CD4-positive, CD25-positive, alpha-beta regulatory T cell (primary cell): ENCODE measurements at regions not wholly inside any gene's neighbourhood (a gene's known extent, or its start where the extent isn't known, plus 50 kb on each side); places are given as distances from the start of the nearest gene placed in this dataset.

Experiments
- ATAC-seq, 2 donors: fragments of 150-1000 bp; cut with Tn5 transposase; one replicate each; pipeline ENCODE4 v1.10.0; 2021; ENCODE audit warnings: low read depth in 2 of 2, moderate number of reproducible peaks in 2 of 2, moderate library complexity in 1 of 2
- DNase-seq, 3 donors: peaks; one replicate each; pipeline versions ENCODE4 v3.0.0 to v3.0.0-alpha.2; 2012 to 2022; ENCODE audit warnings: mixed read lengths in 1 of 3
- H3K27ac ChIP-seq: one replicate; pipeline ENCODE4 v1.7.0; 2013; ENCODE audit warnings: mild to moderate bottlenecking, low read length; ENCODE audit not compliant: insufficient read depth, poor library complexity, severe bottlenecking
- H3K27me3 ChIP-seq: one replicate; pipeline ENCODE4 v1.7.0; 2013; ENCODE audit warnings: low read length; ENCODE audit not compliant: control insufficient read depth, insufficient read depth
- H3K36me3 ChIP-seq: one replicate; pipeline ENCODE4 v1.7.0; 2013; ENCODE audit warnings: mild to moderate bottlenecking, low read length, moderate library complexity; ENCODE audit not compliant: control insufficient read depth, insufficient read depth
- H3K4me1 ChIP-seq: 2 replicates; pipeline ENCODE4 v1.7.0; 2013; ENCODE audit warnings: mild to moderate bottlenecking, low read length; ENCODE audit not compliant: insufficient read depth, control insufficient read depth, poor library complexity, severe bottlenecking
- H3K4me3 ChIP-seq: one replicate; pipeline ENCODE4 v1.7.0; 2013; ENCODE audit warnings: low read depth, mild to moderate bottlenecking, low read length, moderate library complexity
- H3K9me3 ChIP-seq, 2 experiments: 1 replicate in 1 of 2; 2 replicates in 1 of 2; pipeline ENCODE4 v1.7.0; 2013; ENCODE audit warnings: low read length in 2 of 2, mild to moderate bottlenecking in 1 of 2, moderate library complexity in 1 of 2; ENCODE audit not compliant: control insufficient read depth in 2 of 2
- H3K27ac Mint-ChIP-seq, 3 donors: one replicate each; pipeline ENCODE4 v1.8.0; 2020 to 2022; ENCODE audit warnings: mild to moderate bottlenecking in 3 of 3, mixed read lengths in 3 of 3, moderate library complexity in 2 of 3
- H3K27me3 Mint-ChIP-seq: one replicate; pipeline ENCODE4 v1.8.0; 2022; ENCODE audit warnings: mild to moderate bottlenecking, mixed read lengths
- H3K36me3 Mint-ChIP-seq: one replicate; pipeline ENCODE4 v1.8.0; 2020; ENCODE audit warnings: mixed read lengths
- H3K4me1 Mint-ChIP-seq, 4 donors: one replicate each; pipeline ENCODE4 v1.8.0; 2020 to 2022; ENCODE audit warnings: mixed read lengths in 4 of 4, mild to moderate bottlenecking in 1 of 4
- H3K4me3 Mint-ChIP-seq, 4 donors: one replicate each; pipeline ENCODE4 v1.8.0; 2020 to 2022; ENCODE audit warnings: mild to moderate bottlenecking in 4 of 4, mixed read lengths in 4 of 4, moderate library complexity in 3 of 4
- H3K9me3 Mint-ChIP-seq, 7 donors: one replicate each; pipeline ENCODE4 v1.8.0; 2020 to 2022; ENCODE audit warnings: mixed read lengths in 7 of 7, mild to moderate bottlenecking in 3 of 7, moderate library complexity in 2 of 7

- ATAC-seq (no peak), DNase-seq (no peak)
- Histone ChIP-seq H3K4me3 (no peak overlapping the region), H3K27me3 (no peaks in the 10 kb centered on the region), H3K36me3 (no peaks in the 10 kb centered on the region), H3K27ac (no peak overlapping the region), H3K4me1 (no peaks in the 10 kb centered on the region), H3K9me3 (no peaks in the 10 kb centered on the region)
- peaks cover 0 to 12% (median 3%) of the 10 kb centered on the region in 7 donors for H3K9me3 Mint-ChIP-seq
- H3K4me3 Mint-ChIP-seq: no peak overlapping the region
- no peaks in the 10 kb centered on the region for H3K4me1 Mint-ChIP-seq
- no peaks in the 10 kb centered on the region for H3K27me3 Mint-ChIP-seq
- H3K36me3 Mint-ChIP-seq: no peaks in the 10 kb centered on the region
- no peak overlapping the region for H3K27ac Mint-ChIP-seq
Measured at GRCh38 chr13:60758637-60759036, 361.6 kb downstream of the TDRD3 start.

GRCh38 chr13:60757501-60758215 is 360.6 kb downstream of the TDRD3 start:
- Histone ChIP-seq H3K9me3 (no peaks in the 10 kb centered on the region), H3K4me3 (no peak overlapping the region), H3K27me3 (no peaks in the 10 kb centered on the region), H3K27ac (no peak overlapping the region), H3K4me1 (no peaks in the 10 kb centered on the region), H3K36me3 (no peaks in the 10 kb centered on the region)
- Mint-ChIP-seq H3K9me3 (peaks cover 0 to 12% (median 2%) of the 10 kb centered on the region in 7 donors), H3K4me3 (no peak overlapping the region), H3K27me3 (no peaks in the 10 kb centered on the region), H3K27ac (no peak overlapping the region), H3K36me3 (no peaks in the 10 kb centered on the region), H3K4me1 (no peaks in the 10 kb centered on the region)
- ATAC-seq (no peak), DNase-seq (no peak)

- Histone ChIP-seq H3K9me3 (no peaks in the 10 kb centered on the region), H3K27ac (no peak overlapping the region), H3K4me1 (no peaks in the 10 kb centered on the region), H3K4me3 (no peak overlapping the region), H3K36me3 (no peaks in the 10 kb centered on the region), H3K27me3 (no peaks in the 10 kb centered on the region)
- no peak overlapping the region for H3K4me3 Mint-ChIP-seq
- ATAC-seq (no peak), DNase-seq (no peak)
- no peaks in the 10 kb centered on the region for H3K36me3 Mint-ChIP-seq
- H3K9me3 Mint-ChIP-seq: peaks cover 0 to 7% (median 2%) of the 10 kb centered on the region in 7 donors
- no peaks in the 10 kb centered on the region for H3K4me1 Mint-ChIP-seq
- no peak overlapping the region for H3K27ac Mint-ChIP-seq
- no peaks in the 10 kb centered on the region for H3K27me3 Mint-ChIP-seq
Measured at GRCh38 chr13:60756306-60756705, 359.3 kb downstream of the TDRD3 start.

GRCh38 chr13:60755380-60756163 is 358.6 kb downstream of the TDRD3 start:
- Histone ChIP-seq H3K9me3 (no peaks in the 10 kb centered on the region), H3K27me3 (no peaks in the 10 kb centered on the region), H3K4me1 (no peaks in the 10 kb centered on the region), H3K27ac (no peak overlapping the region), H3K36me3 (no peaks in the 10 kb centered on the region), H3K4me3 (no peak overlapping the region)
- no peak overlapping the region for H3K27ac Mint-ChIP-seq
- no peak for DNase-seq
- no peaks in the 10 kb centered on the region for H3K36me3 Mint-ChIP-seq
- no peaks in the 10 kb centered on the region for H3K27me3 Mint-ChIP-seq
- H3K9me3 Mint-ChIP-seq: peaks cover 0 to 7% (median 2%) of the 10 kb centered on the region in 7 donors
- no peak for ATAC-seq
- H3K4me3 Mint-ChIP-seq: no peak overlapping the region
- no peaks in the 10 kb centered on the region for H3K4me1 Mint-ChIP-seq

- Mint-ChIP-seq H3K4me3 (no peak overlapping the region), H3K9me3 (peaks cover 0 to 7% (median 2%) of the 10 kb centered on the region in 7 donors), H3K27me3 (no peaks in the 10 kb centered on the region), H3K36me3 (no peaks in the 10 kb centered on the region), H3K27ac (no peak overlapping the region), H3K4me1 (no peaks in the 10 kb centered on the region)
- Histone ChIP-seq H3K36me3 (no peaks in the 10 kb centered on the region), H3K27me3 (no peaks in the 10 kb centered on the region), H3K27ac (no peak overlapping the region), H3K4me1 (no peaks in the 10 kb centered on the region), H3K4me3 (no peak overlapping the region), H3K9me3 (no peaks in the 10 kb centered on the region)
- ATAC-seq: no peak
- DNase-seq: no peak
Measured at GRCh38 chr13:60754211-60755090, 357.4 kb downstream of the TDRD3 start.

GRCh38 chr13:60753641-60754040 is 356.6 kb downstream of the TDRD3 start:
- Histone ChIP-seq H3K27me3 (no peaks in the 10 kb centered on the region), H3K27ac (no peak overlapping the region), H3K9me3 (no peaks in the 10 kb centered on the region), H3K36me3 (no peaks in the 10 kb centered on the region), H3K4me1 (no peaks in the 10 kb centered on the region), H3K4me3 (no peak overlapping the region)
- no peak overlapping the region for H3K27ac Mint-ChIP-seq
- DNase-seq (no peak), ATAC-seq (no peak)
- H3K4me1 Mint-ChIP-seq: no peaks in the 10 kb centered on the region
- peaks cover 0 to 7% (median 2%) of the 10 kb centered on the region in 7 donors for H3K9me3 Mint-ChIP-seq
- H3K4me3 Mint-ChIP-seq: no peak overlapping the region
- no peaks in the 10 kb centered on the region for H3K27me3 Mint-ChIP-seq
- H3K36me3 Mint-ChIP-seq: no peaks in the 10 kb centered on the region

GRCh38 chr13:60745343-60745742 is 348.3 kb downstream of the TDRD3 start:
- H3K36me3 Mint-ChIP-seq: no peaks in the 10 kb centered on the region
- Histone ChIP-seq H3K27me3 (no peaks in the 10 kb centered on the region), H3K27ac (no peak overlapping the region), H3K36me3 (no peaks in the 10 kb centered on the region), H3K4me1 (no peaks in the 10 kb centered on the region), H3K4me3 (no peak overlapping the region), H3K9me3 (no peaks in the 10 kb centered on the region)
- H3K27me3 Mint-ChIP-seq: no peaks in the 10 kb centered on the region
- H3K4me3 Mint-ChIP-seq: no peak overlapping the region
- peaks cover 0 to 13% (median 0%) of the 10 kb centered on the region in 7 donors for H3K9me3 Mint-ChIP-seq
- ATAC-seq: no peak
- no peak overlapping the region for H3K27ac Mint-ChIP-seq
- no peaks in the 10 kb centered on the region for H3K4me1 Mint-ChIP-seq
- no peak for DNase-seq
